ENCODE measurements at regions not wholly inside any gene's neighbourhood (a gene's known extent, or its start where the extent isn't known, plus 50 kb on each side); places are given as distances from the start of the nearest gene placed in this dataset.
A peak's percentile ranks its signal among the peaks of the same experiment; 100 is the strongest.

DNA sequence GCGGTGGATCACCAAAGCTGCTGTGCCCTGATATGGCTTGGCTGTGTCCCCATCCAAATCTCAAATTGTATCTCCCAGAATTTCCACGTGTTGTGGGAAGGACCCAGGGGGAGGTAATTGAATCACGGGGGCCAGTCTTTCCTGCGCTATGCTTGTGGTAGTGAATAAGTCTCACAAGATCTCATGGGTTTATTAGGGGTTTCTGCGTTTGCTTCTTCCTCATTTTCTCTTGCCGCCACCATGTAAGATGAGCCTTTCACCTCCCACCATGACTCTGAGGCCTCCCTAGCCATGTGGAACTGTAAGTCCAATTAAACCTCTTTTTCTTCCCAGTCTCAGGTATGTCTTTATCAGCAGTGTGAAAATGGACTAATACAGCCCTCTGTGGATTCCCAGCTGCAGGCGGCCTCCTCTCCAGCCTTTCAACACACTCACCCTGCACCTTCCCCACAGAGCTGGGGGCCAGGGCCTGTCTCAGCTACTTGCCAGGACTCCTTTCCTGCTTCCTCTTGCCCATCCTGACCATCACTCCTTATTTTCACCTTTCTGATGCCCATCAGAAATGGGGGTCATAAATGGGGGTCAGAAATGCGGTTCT is 57.2 kb upstream of the TOMM7 start:
- Histone ChIP-seq H2AK5ac (ENCODE audit: low read length) (no peak overlapping the region), H2BK120ac (ENCODE audit: insufficient read depth, low read length, poor library complexity) (no peak overlapping the region), H3K4me2 (ENCODE audit: low read length) (no peak overlapping the region), H4K8ac (ENCODE audit: low read depth, low read length) (no peak overlapping the region), H2BK12ac (ENCODE audit: low read length) (no peak overlapping the region), H4K91ac (ENCODE audit: low read depth, low read length) (no peak overlapping the region), H3K4me3 (ENCODE audit: low read depth, low read length) (no peak overlapping the region), H3K36me3 (ENCODE audit: control insufficient read depth in 1 of 2, insufficient read depth in 2 of 2, low read length in 2 of 2) (no peaks in the 10 kb centered on the region), H3K9me3 (ENCODE audit: insufficient read depth, low read depth, low read length) (peaks cover 4% of the 10 kb centered on the region), H3K9ac (ENCODE audit: low read length) (no peak overlapping the region), H3K79me1 (ENCODE audit: low read length) (no peaks in the 10 kb centered on the region), H2AFZ (ENCODE audit: insufficient read depth, low read length, poor library complexity) (no peak overlapping the region), H3K4me1 (ENCODE audit: control insufficient read depth in 1 of 2, insufficient read depth in 2 of 2, low read length in 2 of 2) (peaks cover 0 to 4% of the 10 kb centered on the region in 2 experiments), H3K23ac (ENCODE audit: low read length) (no peak overlapping the region), H3K27me3 (ENCODE audit: insufficient read depth, low read length) (no peaks in the 10 kb centered on the region), H3K14ac (ENCODE audit: low read length) (no peak overlapping the region), H4K12ac (ENCODE audit: low read depth, low read length) (no peak overlapping the region), H3K27ac (ENCODE audit: low read depth, low read length) (no peak overlapping the region), H2BK5ac (ENCODE audit: low read depth, low read length, poor library complexity) (no peak overlapping the region), H3K79me2 (ENCODE audit: control insufficient read depth, insufficient read depth, low read length, poor library complexity) (no peaks in the 10 kb centered on the region), H3K18ac (ENCODE audit: low read length) (no peak overlapping the region), H3K4ac (ENCODE audit: low read depth, low read length) (no peak overlapping the region)
- no peak for DNase-seq
- no CpG with 5 or more reads among the region's 8 CpGs for WGBS (ENCODE audit: extremely low coverage, insufficient coverage, insufficient read length)

DNA sequence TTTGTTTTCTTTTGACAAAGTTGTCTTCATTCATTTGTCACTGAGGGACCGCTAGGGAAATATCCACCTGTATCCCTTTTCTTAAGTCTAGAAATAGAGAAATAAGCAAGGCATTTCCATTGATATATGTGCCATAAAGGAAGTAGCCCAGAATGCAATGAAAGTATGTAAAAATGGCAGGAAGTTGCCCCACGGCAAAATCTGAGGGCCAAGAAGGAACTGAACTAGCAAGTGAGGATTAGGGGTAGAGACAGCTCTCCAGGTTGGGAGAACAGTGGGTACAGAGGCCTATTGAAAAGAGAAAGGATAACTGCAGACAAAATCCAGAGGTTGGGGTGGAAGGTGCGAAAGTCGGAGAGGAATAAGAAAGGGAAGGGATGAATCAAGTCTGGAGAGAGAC is 56.6 kb upstream of the TOMM7 start:
- H4K91ac ChIP-seq (ENCODE audit: low read depth, low read length) = no peak overlapping the region
- H2AK5ac ChIP-seq (ENCODE audit: low read length) = no peak overlapping the region
- H3K18ac ChIP-seq (ENCODE audit: low read length) = no peak overlapping the region
- H3K9ac ChIP-seq (ENCODE audit: low read length) = no peak overlapping the region
- no peak overlapping the region for H3K4ac ChIP-seq (ENCODE audit: low read depth, low read length)
- H2BK120ac ChIP-seq (ENCODE audit: insufficient read depth, low read length, poor library complexity) = no peak overlapping the region
- no peak overlapping the region for H3K4me2 ChIP-seq (ENCODE audit: low read length)
- H3K79me1 ChIP-seq (ENCODE audit: low read length) = no peaks in the 10 kb centered on the region
- no peak overlapping the region for H2BK12ac ChIP-seq (ENCODE audit: low read length)
- H3K27ac ChIP-seq (ENCODE audit: low read depth, low read length) = no peak overlapping the region
- H3K9me3 ChIP-seq (ENCODE audit: insufficient read depth, low read depth, low read length) = peaks cover 4% of the 10 kb centered on the region
- H2AFZ ChIP-seq (ENCODE audit: insufficient read depth, low read length, poor library complexity) = no peak overlapping the region
- peaks cover 0 to 4% of the 10 kb centered on the region in 2 experiments for H3K4me1 ChIP-seq (ENCODE audit: control insufficient read depth in 1 of 2, insufficient read depth in 2 of 2, low read length in 2 of 2)
- H3K4me3 ChIP-seq (ENCODE audit: low read depth, low read length) = no peak overlapping the region
- no peak overlapping the region for H4K8ac ChIP-seq (ENCODE audit: low read depth, low read length)
- no peaks in the 10 kb centered on the region for H3K36me3 ChIP-seq (ENCODE audit: control insufficient read depth in 1 of 2, insufficient read depth in 2 of 2, low read length in 2 of 2)
- peak in 1 of 2 donors; percentile 47 for DNase-seq
- H3K27me3 ChIP-seq (ENCODE audit: insufficient read depth, low read length) = no peaks in the 10 kb centered on the region
- H4K12ac ChIP-seq (ENCODE audit: low read depth, low read length) = no peak overlapping the region
- H2BK5ac ChIP-seq (ENCODE audit: low read depth, low read length, poor library complexity) = no peak overlapping the region
- H3K79me2 ChIP-seq (ENCODE audit: control insufficient read depth, insufficient read depth, low read length, poor library complexity) = no peaks in the 10 kb centered on the region
- H3K14ac ChIP-seq (ENCODE audit: low read length) = no peak overlapping the region
- no CpG with 5 or more reads among the region's 4 CpGs for WGBS (ENCODE audit: extremely low coverage, insufficient coverage, insufficient read length)
- no peak overlapping the region for H3K23ac ChIP-seq (ENCODE audit: low read length)

DNA sequence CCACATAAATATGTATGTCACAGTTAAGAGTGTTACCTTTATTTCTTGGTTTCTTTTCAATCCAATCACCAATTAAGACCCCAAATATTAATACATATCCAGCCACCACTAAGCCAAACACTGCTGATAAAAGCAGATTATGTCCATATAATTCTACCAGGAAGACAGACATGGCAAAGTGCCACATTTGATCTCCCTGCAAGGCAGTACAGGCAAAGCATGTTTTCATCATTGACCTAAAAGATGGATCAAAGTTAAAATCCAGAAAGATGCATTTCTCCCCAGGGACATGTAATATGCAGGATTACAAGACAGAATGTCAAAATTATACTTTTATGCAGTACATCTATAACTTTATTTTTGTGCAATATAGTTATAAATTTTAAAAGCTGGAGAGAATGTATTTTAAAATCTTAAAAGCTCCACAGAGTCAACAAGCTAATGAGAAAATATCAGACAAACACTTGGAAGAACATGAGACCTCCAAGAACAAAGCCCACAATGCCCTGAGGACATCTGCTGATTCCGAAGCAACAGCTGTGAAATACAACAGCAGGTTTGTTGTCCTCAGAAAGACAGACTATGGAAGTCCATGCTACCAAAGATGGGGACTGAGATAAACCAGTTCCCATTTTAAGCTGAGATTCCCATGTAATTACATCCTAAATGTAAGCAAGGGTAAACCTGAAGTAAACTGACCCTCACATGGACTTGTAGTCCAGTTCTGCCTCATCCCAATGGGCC is 54.5 kb upstream of the TOMM7 start:
- Histone ChIP-seq H3K14ac (ENCODE audit: low read length) (no peak overlapping the region), H3K36me3 (ENCODE audit: control insufficient read depth in 1 of 2, insufficient read depth in 2 of 2, low read length in 2 of 2) (no peaks in the 10 kb centered on the region), H4K8ac (ENCODE audit: low read depth, low read length) (no peak overlapping the region), H3K27me3 (ENCODE audit: insufficient read depth, low read length) (no peaks in the 10 kb centered on the region), H3K9me3 (ENCODE audit: insufficient read depth, low read depth, low read length) (peaks cover 4% of the 10 kb centered on the region), H2AFZ (ENCODE audit: insufficient read depth, low read length, poor library complexity) (no peak overlapping the region), H3K79me2 (ENCODE audit: control insufficient read depth, insufficient read depth, low read length, poor library complexity) (no peaks in the 10 kb centered on the region), H2BK12ac (ENCODE audit: low read length) (no peak overlapping the region), H3K4me2 (ENCODE audit: low read length) (no peak overlapping the region), H4K12ac (ENCODE audit: low read depth, low read length) (no peak overlapping the region), H3K18ac (ENCODE audit: low read length) (no peak overlapping the region), H3K79me1 (ENCODE audit: low read length) (no peaks in the 10 kb centered on the region), H3K23ac (ENCODE audit: low read length) (no peak overlapping the region), H3K4me3 (ENCODE audit: low read depth, low read length) (no peak overlapping the region), H3K4me1 (ENCODE audit: control insufficient read depth in 1 of 2, insufficient read depth in 2 of 2, low read length in 2 of 2) (peaks cover 0 to 4% of the 10 kb centered on the region in 2 experiments), H2BK5ac (ENCODE audit: low read depth, low read length, poor library complexity) (no peak overlapping the region), H2BK120ac (ENCODE audit: insufficient read depth, low read length, poor library complexity) (no peak overlapping the region), H2AK5ac (ENCODE audit: low read length) (no peak overlapping the region), H4K91ac (ENCODE audit: low read depth, low read length) (no peak overlapping the region), H3K4ac (ENCODE audit: low read depth, low read length) (no peak overlapping the region), H3K27ac (ENCODE audit: low read depth, low read length) (no peak overlapping the region), H3K9ac (ENCODE audit: low read length) (no peak overlapping the region)
- DNase-seq = no peak
- no CpG with 5 or more reads among the region's 1 CpG for WGBS (ENCODE audit: extremely low coverage, insufficient coverage, insufficient read length)

DNA sequence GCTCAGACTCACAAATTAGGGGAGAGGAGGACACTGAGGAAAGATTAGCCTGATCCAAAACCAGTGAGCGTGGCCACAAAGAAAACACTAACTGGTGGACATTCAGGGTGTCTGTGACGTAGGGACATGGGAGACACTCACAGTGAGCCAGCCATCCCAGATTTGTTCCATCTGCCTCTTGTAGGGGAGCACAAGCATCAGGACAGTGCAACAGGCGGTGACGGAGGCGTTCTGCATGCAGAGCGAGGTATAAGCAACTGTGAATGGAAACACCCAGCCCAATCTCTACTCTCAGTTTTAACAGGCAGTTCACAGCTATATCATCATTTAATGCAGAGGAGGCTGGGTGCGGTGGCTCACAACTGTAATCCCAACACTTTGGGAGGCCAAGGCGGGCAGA is 52.8 kb upstream of the TOMM7 start:
- Histone ChIP-seq H3K4me3 (ENCODE audit: low read depth, low read length) (no peak overlapping the region), H3K4ac (ENCODE audit: low read depth, low read length) (no peak overlapping the region), H2AFZ (ENCODE audit: insufficient read depth, low read length, poor library complexity) (no peak overlapping the region), H3K9ac (ENCODE audit: low read length) (no peak overlapping the region), H2AK5ac (ENCODE audit: low read length) (no peak overlapping the region), H3K4me1 (ENCODE audit: control insufficient read depth in 1 of 2, insufficient read depth in 2 of 2, low read length in 2 of 2) (peaks cover 0 to 4% of the 10 kb centered on the region in 2 experiments), H3K23ac (ENCODE audit: low read length) (no peak overlapping the region), H2BK12ac (ENCODE audit: low read length) (no peak overlapping the region), H3K9me3 (ENCODE audit: insufficient read depth, low read depth, low read length) (no peaks in the 10 kb centered on the region), H3K27me3 (ENCODE audit: insufficient read depth, low read length) (no peaks in the 10 kb centered on the region), H4K91ac (ENCODE audit: low read depth, low read length) (no peak overlapping the region), H2BK120ac (ENCODE audit: insufficient read depth, low read length, poor library complexity) (no peak overlapping the region), H3K27ac (ENCODE audit: low read depth, low read length) (no peak overlapping the region), H3K18ac (ENCODE audit: low read length) (no peak overlapping the region), H3K36me3 (ENCODE audit: control insufficient read depth in 1 of 2, insufficient read depth in 2 of 2, low read length in 2 of 2) (no peaks in the 10 kb centered on the region), H2BK5ac (ENCODE audit: low read depth, low read length, poor library complexity) (no peak overlapping the region), H4K12ac (ENCODE audit: low read depth, low read length) (no peak overlapping the region), H3K79me1 (ENCODE audit: low read length) (no peaks in the 10 kb centered on the region), H3K4me2 (ENCODE audit: low read length) (no peak overlapping the region), H3K79me2 (ENCODE audit: control insufficient read depth, insufficient read depth, low read length, poor library complexity) (no peaks in the 10 kb centered on the region), H3K14ac (ENCODE audit: low read length) (no peak overlapping the region), H4K8ac (ENCODE audit: low read depth, low read length) (no peak overlapping the region)
- no CpG with 5 or more reads among the region's 8 CpGs for WGBS (ENCODE audit: extremely low coverage, insufficient coverage, insufficient read length)
- no peak for DNase-seq

All from trophoblast cell (in vitro differentiated cells and primary cell).